ENCODE measurements at regions not wholly inside any gene's neighbourhood (a gene's known extent, or its start where the extent isn't known, plus 50 kb on each side); places are given as distances from the start of the nearest gene placed in this dataset.

- no peak for DNase-seq (ENCODE audit: low read depth, low spot score)
- in situ Hi-C loops (cut with HindIII; ENCODE audit: low sequenced_read_pairs), result no loop called here
- H3K4me3 ChIP-seq (ENCODE audit: low read depth, low read length), result no peak overlapping the region
- TF ChIP-seq, protein P1, sequence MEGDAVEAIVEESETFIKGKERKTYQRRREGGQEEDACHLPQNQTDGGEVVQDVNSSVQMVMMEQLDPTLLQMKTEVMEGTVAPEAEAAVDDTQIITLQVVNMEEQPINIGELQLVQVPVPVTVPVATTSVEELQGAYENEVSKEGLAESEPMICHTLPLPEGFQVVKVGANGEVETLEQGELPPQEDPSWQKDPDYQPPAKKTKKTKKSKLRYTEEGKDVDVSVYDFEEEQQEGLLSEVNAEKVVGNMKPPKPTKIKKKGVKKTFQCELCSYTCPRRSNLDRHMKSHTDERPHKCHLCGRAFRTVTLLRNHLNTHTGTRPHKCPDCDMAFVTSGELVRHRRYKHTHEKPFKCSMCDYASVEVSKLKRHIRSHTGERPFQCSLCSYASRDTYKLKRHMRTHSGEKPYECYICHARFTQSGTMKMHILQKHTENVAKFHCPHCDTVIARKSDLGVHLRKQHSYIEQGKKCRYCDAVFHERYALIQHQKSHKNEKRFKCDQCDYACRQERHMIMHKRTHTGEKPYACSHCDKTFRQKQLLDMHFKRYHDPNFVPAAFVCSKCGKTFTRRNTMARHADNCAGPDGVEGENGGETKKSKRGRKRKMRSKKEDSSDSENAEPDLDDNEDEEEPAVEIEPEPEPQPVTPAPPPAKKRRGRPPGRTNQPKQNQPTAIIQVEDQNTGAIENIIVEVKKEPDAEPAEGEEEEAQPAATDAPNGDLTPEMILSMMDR (IDR thresholded peaks at IDR 0.05; ENCODE audit: low read depth, low read length), result no peak
These were observed 1699.2 kb upstream of the IGFBP7 start for GRCh38 chr4:58809366-58809765.

- TF ChIP-seq, protein P1 (IDR thresholded peaks at IDR 0.05; ENCODE audit: low read depth, low read length), result no peak
- no peak overlapping the region for H3K4me3 ChIP-seq (ENCODE audit: low read depth, low read length)
- in situ Hi-C loops (cut with HindIII; ENCODE audit: low sequenced_read_pairs), result no loop called here
- no peak for DNase-seq (ENCODE audit: low read depth, low spot score)
These were observed 1698.6 kb upstream of the IGFBP7 start for GRCh38 chr4:58808817-58809216.

GRCh38 chr4:58807843-58808615 lies 1697.8 kb upstream of the IGFBP7 start:
- TF ChIP-seq, protein P1 (IDR thresholded peaks at IDR 0.05; ENCODE audit: low read depth, low read length), result no peak
- in situ Hi-C loops (cut with HindIII; ENCODE audit: low sequenced_read_pairs), result no loop called here
- no peak overlapping the region for H3K4me3 ChIP-seq (ENCODE audit: low read depth, low read length)
- DNase-seq (ENCODE audit: low read depth, low spot score), result no peak

DNA sequence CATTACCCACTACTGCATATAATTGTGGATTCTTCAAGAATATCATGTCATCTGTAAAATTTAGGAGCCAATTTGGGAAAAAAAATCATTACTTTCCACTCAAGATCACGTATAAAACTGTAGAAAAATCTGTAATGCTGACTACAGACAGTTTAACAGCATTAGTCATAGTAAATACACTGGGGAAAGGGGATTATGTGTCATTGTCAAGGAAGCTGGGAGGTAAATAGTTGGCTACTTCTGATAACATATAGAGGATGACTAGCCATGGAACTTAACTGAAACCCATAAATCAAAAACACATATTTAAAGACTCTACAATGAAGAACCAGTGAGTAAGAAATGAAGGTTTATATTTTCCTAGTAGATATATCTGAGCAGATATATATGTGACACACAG lies 1666.4 kb upstream of the IGFBP7 start:
- TF ChIP-seq, protein P1 (IDR thresholded peaks at IDR 0.05; ENCODE audit: low read depth, low read length), result no peak
- peak; percentile 55 for DNase-seq (ENCODE audit: low read depth, low spot score)
- no peak overlapping the region for H3K4me3 ChIP-seq (ENCODE audit: low read depth, low read length)
- in situ Hi-C loops (cut with HindIII; ENCODE audit: low sequenced_read_pairs), result no loop called here

- in situ Hi-C loops (cut with HindIII; ENCODE audit: low sequenced_read_pairs), result no loop called here
- TF ChIP-seq, protein P1 (IDR thresholded peaks at IDR 0.05; ENCODE audit: low read depth, low read length), result no peak
- DNase-seq (ENCODE audit: low read depth, low spot score), result no peak
- H3K4me3 ChIP-seq (ENCODE audit: low read depth, low read length), result no peak overlapping the region
These were observed 1657.4 kb upstream of the IGFBP7 start for GRCh38 chr4:58767598-58767997.

DNA sequence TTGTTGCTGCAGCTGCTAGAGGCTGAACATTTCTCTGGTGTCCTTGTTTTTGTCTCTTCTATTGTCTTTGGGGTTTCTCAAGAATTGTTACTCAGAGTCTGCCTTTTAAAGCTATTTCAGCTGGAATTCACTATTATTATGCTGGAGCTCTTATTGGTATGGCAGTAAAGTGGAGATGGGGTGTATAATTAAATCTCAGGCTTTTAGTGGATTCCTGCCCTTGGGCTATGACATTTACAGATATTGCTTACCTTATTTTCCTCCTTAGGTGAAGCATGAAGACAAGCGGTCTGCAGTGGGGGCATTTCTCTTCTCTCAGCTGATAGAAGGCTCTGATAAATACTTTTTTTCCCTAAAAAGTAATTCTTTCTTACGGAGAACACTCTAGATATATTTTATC lies 1656.6 kb upstream of the IGFBP7 start:
- H3K4me3 ChIP-seq (ENCODE audit: low read depth, low read length), result no peak overlapping the region
- TF ChIP-seq, protein P1 (IDR thresholded peaks at IDR 0.05; ENCODE audit: low read depth, low read length), result no peak
- in situ Hi-C loops (cut with HindIII; ENCODE audit: low sequenced_read_pairs), result no loop called here
- DNase-seq (ENCODE audit: low read depth, low spot score), result no peak
